CD4-positive, alpha-beta T cell treated with Interleukin-1 beta for 1 hour (primary cell): ENCODE measurements at regions not wholly inside any gene's neighbourhood (a gene's known extent, or its start where the extent isn't known, plus 50 kb on each side); places are given as distances from the start of the nearest gene placed in this dataset.
"Not testable (repeated sequence)": the region's sequence is repeated elsewhere in the genome, so short reads cannot be mapped to it uniquely, and the experiment has no call there.

Source experiments
- DNase-seq, 2 donors: peaks; one replicate each; pipeline ENCODE4 v3.0.0-alpha.2; 2020 to 2022

DNA sequence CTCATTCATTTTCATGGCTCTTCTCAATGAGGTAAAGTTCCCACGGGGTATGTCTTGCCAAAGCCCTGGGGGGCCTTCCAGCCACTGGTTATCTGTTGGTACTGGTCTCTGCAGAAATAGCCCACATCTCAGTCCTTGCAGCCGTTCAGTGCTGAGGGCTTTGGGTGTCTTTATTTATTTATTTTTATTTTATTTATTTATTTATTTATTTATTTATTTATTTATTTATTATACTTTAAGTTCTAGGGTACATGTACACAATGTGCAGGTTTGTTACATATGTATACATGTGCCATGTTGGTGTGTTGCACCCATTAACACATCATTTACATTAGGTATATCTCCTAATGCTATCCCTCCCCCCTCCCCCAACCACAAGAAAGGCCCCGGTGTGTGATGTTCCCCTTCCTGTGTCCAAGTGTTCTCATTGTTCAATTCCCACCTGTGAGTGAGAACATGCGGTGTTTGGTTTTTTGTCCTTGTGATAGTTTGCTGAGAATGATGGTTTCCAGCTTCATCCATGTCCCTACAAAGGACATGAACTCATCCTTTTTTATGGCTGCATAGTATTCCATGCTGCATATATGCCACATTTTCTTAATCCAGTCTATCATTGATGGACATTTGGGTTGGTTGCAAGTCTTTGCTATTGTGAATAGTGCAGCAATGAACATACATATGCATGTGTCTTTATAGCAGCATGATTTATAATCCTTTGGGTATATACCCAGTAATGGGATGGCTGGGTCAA lies 308.1 kb upstream of the B3GAT1 start:
- not testable (repeated sequence) for DNase-seq

- no peak for DNase-seq
These were observed 307.4 kb upstream of the B3GAT1 start for GRCh38 chr11:134719397-134719796.

DNA sequence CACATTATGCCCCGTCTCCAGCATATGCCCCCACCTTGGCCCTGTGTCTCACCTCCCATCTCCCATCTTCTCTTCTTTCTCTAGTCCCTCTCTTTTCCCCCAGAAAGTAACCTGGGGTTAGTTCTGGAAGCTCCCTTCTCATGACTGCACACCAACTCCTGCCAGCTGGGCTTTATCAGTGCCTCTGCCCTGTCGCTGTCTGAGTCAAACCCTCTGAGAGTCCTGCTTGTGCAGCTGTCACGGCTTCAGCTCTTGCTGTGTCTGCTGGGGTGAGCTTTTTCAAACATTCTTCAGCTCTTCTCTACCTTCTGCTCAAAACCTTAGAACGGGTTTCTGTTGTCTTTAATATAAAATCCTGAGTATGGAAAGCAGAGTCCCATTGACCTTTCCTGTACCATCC lies 304.5 kb upstream of the B3GAT1 start:
- DNase-seq = no peak

- DNase-seq = no peak
These were observed 302.1 kb upstream of the B3GAT1 start for GRCh38 chr11:134714021-134714656.

- no peak for DNase-seq
These were observed 300.4 kb upstream of the B3GAT1 start for GRCh38 chr11:134712228-134713145.

DNA sequence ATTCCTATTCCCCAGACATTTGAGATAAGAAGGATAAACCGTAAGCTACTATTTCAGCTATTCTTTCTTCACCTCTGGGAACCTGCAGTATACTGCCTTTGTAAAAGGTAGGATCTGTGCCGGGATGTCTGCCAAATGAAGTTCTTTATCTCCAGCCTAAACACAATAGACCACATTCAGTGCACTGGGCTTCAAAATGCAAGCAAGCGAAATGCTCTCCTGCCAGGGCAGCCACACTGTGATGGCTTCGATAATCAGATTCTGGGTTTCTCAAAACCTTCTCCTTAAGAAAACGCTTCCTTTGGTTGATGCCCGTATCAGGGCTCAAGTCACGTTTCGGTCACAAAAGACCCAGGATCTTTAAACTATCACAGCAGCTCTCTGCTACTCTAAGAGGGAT lies 299.5 kb upstream of the B3GAT1 start:
- no peak for DNase-seq

- no peak for DNase-seq
These were observed 298.9 kb upstream of the B3GAT1 start for GRCh38 chr11:134710861-134711407.

- no peak for DNase-seq
These were observed 293.8 kb upstream of the B3GAT1 start for GRCh38 chr11:134705858-134706257.

DNA sequence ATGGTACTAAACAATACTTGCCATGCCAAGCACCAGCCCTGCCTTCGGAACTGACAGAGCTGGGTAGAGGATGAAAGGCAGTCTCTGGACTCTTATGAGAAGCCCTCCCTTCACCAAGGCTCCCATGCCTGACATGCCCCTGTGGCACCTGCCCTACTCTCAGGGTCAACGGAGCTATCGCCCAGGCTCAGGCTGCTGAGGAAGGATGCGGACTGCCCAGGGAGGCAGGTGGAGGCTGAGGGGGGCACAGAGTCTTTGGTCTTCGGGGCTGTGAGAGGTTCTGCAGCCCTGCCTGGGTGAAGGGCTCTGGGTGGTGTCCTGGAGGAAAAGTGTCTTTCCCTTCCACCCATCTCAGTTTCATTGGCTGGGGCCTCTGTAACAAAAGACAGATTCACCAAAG lies 290.8 kb upstream of the B3GAT1 start:
- no peak for DNase-seq

DNA sequence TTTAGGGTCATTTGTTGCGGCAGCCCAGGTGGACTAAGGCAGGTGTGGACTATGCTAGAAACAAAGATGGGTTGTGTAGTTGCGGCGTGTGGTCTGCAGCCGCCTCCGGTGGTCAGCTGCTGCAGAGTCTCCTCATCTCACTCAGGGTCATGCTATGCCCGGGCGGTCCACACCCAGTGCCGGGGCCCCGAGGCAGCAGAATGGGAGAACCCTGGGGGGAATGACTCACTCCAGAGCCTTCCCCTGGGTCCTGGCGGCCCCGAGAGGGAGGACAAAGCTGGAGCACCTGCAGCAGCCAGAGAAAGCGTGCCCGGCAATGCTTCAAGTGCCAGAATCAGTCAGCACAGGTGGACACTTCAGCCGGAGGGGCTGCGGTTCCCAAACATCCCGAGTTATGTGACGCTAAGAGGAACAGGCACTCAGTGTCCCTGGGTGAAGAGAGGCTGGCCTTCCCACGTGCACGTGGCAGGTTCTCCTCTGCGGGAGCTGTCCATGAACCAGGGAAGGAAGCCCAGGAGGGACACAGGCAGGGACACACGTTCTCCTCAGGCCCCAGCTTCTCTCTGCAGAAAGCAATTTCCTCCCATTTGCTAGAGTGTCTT lies 289.6 kb upstream of the B3GAT1 start:
- no peak for DNase-seq

GRCh38 chr11:134700101-134700640 lies 288.1 kb upstream of the B3GAT1 start:
- DNase-seq = no peak

DNA sequence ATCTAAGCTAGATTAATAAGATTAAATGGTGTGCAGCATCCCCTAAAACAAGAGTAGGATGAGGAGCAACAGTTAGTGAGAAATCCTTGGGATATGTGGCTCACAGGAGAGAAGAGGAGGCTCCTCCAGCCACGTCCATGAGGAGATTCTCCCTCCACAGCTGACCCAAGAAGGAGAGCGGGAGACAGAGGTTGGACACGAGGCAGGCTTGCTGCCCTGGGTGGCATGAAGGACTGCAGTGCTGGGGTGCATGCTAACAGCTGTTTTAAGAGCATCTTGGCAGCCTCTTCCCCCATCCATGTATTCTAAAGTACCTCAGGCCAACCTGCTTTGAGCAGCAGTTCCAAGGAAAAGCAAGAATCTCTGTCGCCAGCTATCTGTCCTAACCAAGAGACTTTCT lies 284.4 kb upstream of the B3GAT1 start:
- DNase-seq = no peak

DNA sequence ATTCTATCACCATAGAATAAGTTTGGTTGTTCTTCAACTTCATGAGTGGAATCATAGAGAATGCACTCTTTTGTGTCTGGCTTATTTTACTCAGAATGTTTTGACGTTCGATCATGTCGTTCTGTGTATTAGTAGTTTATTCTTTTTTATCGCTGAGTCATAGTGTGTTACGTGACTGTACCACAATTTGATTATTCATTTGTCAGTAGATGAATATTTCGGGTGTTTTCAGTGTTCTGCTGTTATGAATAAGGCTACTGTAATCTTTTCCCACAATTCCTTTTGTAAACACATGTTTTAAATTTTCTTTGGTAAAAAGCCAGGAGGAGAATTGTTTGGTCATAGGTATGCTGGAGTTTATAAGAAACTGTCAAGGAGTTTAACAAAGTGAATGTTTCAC lies 279.9 kb upstream of the B3GAT1 start:
- DNase-seq = no peak

GRCh38 chr11:134691295-134691873 lies 279.3 kb upstream of the B3GAT1 start:
- no peak for DNase-seq

DNA sequence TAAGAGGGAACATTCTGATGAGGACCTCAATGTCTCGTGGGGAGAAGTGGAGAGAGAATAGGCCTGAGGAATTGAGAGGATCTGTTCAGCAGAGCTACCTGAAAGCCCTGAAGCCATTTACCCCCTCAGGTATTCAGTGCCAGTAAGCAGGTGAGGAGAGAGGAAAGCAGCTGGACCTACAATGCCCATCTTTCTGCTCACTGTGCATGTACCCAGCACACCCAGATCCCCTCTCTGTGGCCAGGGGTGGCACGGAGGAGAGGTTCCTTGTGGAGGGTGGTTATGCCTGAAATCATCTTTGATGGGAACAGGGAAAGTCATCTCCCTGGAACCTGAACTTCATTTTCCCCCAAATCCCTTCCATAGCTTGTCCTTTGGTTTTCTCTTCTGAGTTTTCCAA lies 277.8 kb upstream of the B3GAT1 start:
- no peak for DNase-seq

DNA sequence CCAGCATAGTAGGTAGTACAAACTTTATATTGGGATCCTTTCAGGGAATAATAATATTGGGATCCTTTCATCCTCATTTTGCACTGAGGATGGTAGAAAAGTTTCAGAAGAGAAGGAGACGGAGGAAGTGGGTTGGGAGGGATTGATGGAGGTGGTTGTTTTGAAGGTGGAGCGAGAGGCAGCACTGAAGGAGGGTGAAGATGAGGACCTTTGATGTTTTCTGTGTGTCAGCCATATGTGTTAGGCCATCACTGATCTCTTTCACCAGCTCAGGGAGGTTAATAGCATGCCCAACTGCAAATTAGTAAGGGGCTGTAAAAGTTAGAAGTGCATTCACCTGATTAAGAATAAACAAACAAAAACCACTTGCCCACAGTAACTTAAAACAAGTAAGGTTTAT lies 275.5 kb upstream of the B3GAT1 start:
- no peak for DNase-seq

DNA sequence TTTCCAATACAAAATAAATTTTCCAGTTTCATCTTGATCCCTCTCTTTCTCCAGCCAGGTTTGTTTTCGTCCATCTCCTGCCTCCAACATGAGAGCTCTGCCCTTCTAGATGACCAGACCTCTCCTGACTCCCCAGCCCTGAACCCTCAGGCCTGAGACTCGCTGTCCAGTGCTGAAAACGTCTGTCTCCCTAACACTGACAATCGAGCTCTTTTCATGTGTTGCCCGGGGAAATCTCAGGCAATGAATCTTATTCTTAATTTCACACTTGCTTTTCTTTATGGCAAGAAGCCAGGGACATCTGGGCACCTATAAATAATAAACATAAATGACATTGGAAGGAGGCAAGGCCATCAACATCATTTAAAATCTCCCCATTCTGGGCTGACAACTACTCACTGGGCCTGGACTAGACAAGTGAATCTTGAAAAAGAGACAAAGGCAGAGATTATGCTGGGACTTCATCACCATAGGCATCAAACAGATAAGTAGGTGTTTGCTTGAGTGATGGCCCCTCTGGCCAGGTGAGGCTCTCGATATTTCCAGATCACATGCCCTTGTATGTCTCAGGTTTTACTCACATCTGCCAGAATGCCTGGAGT lies 274.5 kb upstream of the B3GAT1 start:
- DNase-seq = no peak

DNA sequence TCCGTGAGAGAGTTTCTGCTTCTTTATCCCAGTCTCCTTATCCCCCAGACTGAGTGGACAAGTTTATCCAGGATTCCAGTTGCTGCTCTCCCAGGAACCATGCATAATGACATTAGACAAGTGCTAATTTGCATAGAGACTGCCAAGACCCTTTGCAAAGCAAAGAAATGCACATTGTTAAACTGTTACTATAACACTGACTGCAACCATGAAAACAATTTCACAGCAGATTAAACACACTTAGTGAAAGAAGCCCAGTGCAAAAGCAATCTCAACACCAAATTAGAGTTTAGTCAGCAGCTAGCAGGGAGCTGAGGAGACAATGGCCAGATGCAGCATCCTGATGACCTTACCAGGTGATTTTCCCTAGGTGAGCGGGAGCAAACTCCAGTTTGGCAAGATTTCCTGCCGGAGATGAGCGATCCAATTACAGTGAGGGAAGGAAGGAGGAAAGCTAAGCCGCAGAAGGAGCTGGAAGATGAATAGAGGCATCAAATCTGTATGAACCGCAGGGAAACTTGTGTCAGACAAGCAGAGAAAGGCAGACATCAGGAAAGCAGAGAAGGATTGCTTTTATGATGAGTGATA lies 273.8 kb upstream of the B3GAT1 start:
- no peak for DNase-seq

DNA sequence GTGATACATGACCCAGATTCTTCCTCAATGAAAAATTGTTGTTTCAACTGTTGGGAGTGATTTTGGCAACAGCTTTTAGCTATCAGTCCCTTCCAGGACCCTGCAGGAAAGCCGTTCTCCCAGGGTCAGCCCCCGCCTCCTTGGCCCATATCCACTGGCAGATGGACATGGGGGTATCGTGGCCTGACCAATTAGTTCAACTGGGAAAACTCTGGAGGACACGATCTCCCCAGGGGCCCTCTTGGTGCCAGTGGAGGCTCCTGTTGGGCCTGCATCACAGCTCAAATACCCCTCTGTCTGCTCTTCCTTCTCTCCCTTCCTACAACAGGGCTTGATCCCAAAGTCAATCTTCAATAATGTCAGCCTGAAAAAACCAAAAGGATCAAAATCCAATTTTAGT lies 272.5 kb upstream of the B3GAT1 start:
- DNase-seq = no peak

GRCh38 chr11:134683860-134684259 lies 271.8 kb upstream of the B3GAT1 start:
- DNase-seq = no peak

- DNase-seq = no peak
These were observed 270.5 kb upstream of the B3GAT1 start for GRCh38 chr11:134682577-134682976.
